ENCODE measurements at regions not wholly inside any gene's neighbourhood (a gene's known extent, or its start where the extent isn't known, plus 50 kb on each side); places are given as distances from the start of the nearest gene placed in this dataset.
"Not testable (repeated sequence)": the region's sequence is repeated elsewhere in the genome, so short reads cannot be mapped to it uniquely, and the experiment has no call there.

GRCh38 chr7:16318989-16319915 is 102.1 kb downstream of the CRPPA start:
- DNase-seq, result no peak

GRCh38 chr7:16318463-16318862 is 102.9 kb downstream of the CRPPA start:
- DNase-seq, result no peak

GRCh38 chr7:16317406-16317805 is 103.9 kb downstream of the CRPPA start:
- DNase-seq, result no peak

- no peak for DNase-seq
These were observed 106.1 kb downstream of the CRPPA start for GRCh38 chr7:16315280-16315679.

- DNase-seq, result no peak
These were observed 112.2 kb downstream of the CRPPA start for GRCh38 chr7:16309129-16309528.

- no peak for DNase-seq
These were observed 120.0 kb downstream of the CRPPA start for GRCh38 chr7:16301291-16301690.

- DNase-seq, result no peak
These were observed 120.9 kb downstream of the CRPPA start for GRCh38 chr7:16300361-16300895.

GRCh38 chr7:16299853-16300252 is 121.5 kb downstream of the CRPPA start:
- DNase-seq, result no peak

GRCh38 chr7:16298221-16298620 is 123.1 kb downstream of the CRPPA start:
- no peak for DNase-seq

GRCh38 chr7:16295558-16295957 is 125.8 kb downstream of the CRPPA start:
- DNase-seq, result no peak

GRCh38 chr7:16293669-16294425 is 127.5 kb downstream of the CRPPA start:
- DNase-seq, result no peak

GRCh38 chr7:16284581-16284980 is 136.8 kb downstream of the CRPPA start:
- no peak for DNase-seq

GRCh38 chr7:16278167-16278787 is 143.1 kb downstream of the CRPPA start:
- no peak for DNase-seq

- no peak for DNase-seq
These were observed 149.2 kb downstream of the CRPPA start for GRCh38 chr7:16271990-16272665.

- DNase-seq, result no peak
These were observed 149.9 kb downstream of the CRPPA start for GRCh38 chr7:16271355-16271915.

- DNase-seq, result no peak
These were observed 150.5 kb downstream of the CRPPA start for GRCh38 chr7:16270844-16271243.

GRCh38 chr7:16268821-16269768 is 152.2 kb downstream of the CRPPA start:
- DNase-seq, result no peak

- DNase-seq, result no peak
These were observed 153.2 kb downstream of the CRPPA start for GRCh38 chr7:16267953-16268820.

GRCh38 chr7:16266877-16267276 is 154.5 kb downstream of the CRPPA start:
- no peak for DNase-seq

GRCh38 chr7:16266470-16266869 is 154.9 kb downstream of the CRPPA start:
- DNase-seq, result not testable (repeated sequence)

All from activated CD4-positive, alpha-beta T cell treated with anti-CD3 and anti-CD28 coated beads, Interleukin-10, Interleukin-2, amounts not matched to agents 100 ng/mL and 50 ng/mL, durations not matched to agents 16 hours and 8 hours (primary cell).